Stimulated activated CD8-positive, alpha-beta memory T cell treated with anti-CD3 and anti-CD28 coated beads, Interleukin-15, amount 100 ng/mL, for 48 hours (primary cell): ENCODE measurements at regions not wholly inside any gene's neighbourhood (a gene's known extent, or its start where the extent isn't known, plus 50 kb on each side); places are given as distances from the start of the nearest gene placed in this dataset.

Experiments used
- DNase-seq, 2 donors: peaks; one replicate each; pipeline ENCODE4 v3.0.0-alpha.2; 2020; ENCODE audit warnings: low read depth in 2 of 2

- DNase-seq: no peak
Observed at GRCh38 chr15:31554261-31554660, 227.6 kb downstream of the KLF13 start.

DNA sequence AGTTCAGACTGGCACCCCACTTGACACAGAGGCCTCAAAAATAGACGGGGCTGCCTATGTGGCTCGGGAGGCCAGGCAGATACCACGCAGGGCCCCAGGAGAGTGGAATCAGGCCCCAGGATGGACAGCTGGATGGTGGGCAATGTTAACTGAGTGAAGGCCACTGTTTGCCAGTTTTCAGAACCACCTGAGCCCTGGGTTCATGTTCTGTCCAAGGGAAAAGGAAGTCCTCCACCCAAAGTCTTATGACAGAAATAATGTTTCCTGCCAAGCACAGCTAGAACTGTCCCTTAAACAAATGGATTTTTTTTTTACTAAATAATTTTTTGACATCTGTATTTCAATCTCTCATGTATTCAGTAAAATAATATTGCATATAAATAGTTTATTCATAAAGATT, 228.4 kb downstream of the KLF13 start:
- no peak for DNase-seq

- no peak for DNase-seq
Observed at GRCh38 chr15:31556494-31557150, 230.0 kb downstream of the KLF13 start.

- DNase-seq: no peak
Observed at GRCh38 chr15:31557899-31558298, 231.3 kb downstream of the KLF13 start.

- DNase-seq: no peak
Observed at GRCh38 chr15:31558840-31559239, 232.2 kb downstream of the KLF13 start.

GRCh38 chr15:31559786-31560185, 233.2 kb downstream of the KLF13 start:
- DNase-seq: no peak

DNA sequence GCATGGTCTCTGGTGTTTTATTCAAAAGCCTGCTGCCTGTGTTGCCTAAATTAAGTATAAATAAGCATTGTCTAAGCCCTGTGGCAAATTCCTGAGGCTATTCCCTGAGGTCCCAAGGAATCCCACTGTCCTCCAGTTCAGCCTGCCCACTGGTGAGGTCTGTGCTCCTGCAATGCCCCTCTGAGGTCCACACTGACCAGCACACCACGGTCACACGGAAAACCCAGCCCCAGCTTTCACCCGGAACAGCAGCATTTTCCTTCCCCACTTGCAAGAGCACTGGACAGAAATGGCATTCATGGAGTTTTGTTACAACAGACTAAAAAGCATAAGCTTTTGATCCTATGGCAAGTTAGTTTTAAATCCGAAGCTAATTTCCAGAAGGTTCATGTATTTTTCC, 234.0 kb downstream of the KLF13 start:
- DNase-seq: no peak

DNA sequence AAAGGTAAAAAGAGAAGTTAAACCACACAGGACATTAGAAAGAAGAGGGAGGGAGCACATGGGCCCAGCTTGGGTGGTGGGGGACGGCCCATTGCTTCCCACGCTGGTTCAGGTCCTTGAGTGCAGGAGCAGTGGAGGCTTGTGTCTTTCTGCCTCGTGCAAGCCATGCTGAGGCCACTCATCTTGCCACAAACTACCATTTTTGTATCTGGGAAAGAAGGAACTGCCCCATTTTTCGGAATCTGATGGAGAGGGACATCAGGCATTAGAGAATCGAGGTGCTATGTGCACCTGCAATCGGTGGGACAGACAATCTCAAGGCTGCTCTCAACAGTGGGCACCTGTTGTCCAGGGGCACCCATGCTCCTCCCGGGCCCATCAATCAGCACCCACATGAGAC, 234.5 kb downstream of the KLF13 start:
- DNase-seq: no peak

- DNase-seq: no peak
Observed at GRCh38 chr15:31563001-31563400, 236.4 kb downstream of the KLF13 start.

- DNase-seq: no peak
Observed at GRCh38 chr15:31563421-31563820, 236.8 kb downstream of the KLF13 start.

DNA sequence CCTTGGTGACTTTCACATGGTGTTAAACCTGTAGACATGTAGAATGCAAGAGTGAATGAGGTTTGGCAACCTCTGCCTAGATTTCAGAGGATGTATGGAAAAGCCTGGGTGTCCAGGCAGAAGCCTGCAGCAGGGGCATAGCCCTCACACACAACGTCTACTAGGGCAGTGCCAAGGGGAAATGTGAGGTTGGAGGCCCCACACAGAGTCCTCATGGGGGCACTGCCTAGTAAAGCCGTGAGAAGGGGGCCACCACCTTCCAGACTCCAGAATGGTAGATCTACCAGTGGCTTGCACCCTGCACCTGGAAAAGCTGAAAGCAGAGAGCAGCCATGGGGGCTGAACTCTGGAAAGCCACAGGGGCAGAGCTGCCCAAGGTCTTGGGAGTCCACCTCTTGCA, 241.2 kb downstream of the KLF13 start:
- DNase-seq: no peak

GRCh38 chr15:31569836-31570235, 243.2 kb downstream of the KLF13 start:
- no peak for DNase-seq

DNA sequence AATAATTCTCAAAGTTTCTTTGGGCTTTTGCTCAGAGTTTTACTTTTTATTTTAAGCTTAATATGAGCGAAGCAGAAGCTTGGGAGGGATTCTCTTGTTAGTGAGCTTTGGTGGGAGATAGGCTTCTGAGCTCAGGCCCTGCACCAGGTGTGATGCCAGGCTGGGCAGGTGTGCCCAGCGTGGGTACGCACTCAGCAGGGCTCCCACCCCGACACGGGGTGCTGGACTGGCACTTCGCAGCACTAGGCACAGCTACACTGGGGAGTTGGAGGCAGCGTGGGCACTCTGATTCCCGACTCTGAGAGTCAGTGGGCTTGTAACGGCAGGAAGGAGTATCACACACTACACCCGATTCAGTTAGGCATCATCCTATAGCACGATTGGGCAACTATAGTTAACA, 244.0 kb downstream of the KLF13 start:
- DNase-seq: no peak

DNA sequence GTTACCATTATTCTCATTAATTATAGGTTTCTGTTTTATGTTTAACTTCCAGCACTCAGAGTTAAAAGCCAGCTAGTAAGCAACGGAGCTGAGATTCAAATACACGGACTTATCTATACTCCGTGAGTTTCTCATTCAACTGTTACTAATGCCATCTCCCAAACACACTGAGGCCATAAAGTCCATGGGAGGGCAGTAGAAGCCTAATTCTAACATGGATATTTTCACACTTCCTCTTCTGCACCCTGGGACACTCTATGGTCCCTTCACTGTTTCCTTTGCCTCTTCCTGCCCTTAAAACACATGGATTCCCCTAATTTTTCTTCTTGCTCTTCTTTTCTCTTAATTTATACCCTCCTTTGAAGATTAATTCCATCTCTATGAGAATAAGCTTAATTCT, 245.0 kb downstream of the KLF13 start:
- DNase-seq: no peak

DNA sequence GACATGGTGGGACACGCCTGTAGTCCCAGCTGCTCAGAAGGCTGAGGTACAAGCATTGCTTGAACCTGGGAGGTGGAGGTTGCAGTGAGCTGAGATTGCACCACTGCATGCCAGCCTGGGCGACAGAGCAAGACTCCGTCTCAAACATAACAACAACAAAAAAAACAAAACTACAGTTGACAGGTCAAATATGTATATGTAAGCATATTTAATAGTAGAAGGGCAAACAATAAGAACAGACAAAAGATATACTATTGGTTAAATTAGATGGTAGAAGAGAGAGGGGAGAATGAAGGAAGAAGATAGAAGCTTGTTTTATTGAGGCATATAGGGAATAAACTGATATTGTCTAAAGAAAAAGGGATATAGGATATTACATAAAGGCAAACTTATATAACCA, 247.1 kb downstream of the KLF13 start:
- DNase-seq: no peak

DNA sequence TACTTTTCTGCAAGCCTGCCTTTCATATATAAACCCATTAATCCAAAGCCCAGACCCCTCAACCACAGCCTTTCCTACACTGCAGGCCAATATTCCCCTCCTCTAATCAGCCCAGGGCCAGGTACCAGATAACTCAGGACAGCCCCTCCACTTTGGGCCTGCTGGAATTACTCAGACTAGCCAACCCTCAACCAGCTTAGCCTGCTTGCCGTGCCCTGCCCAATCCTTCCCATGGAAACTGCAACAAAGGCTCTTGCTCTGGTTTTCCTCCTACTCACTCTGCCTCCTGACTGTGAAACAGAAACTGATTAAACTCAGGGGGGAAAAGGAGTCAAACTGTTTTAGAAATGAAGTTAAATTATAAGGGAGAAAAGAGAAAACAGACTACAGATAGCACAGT, 248.1 kb downstream of the KLF13 start:
- DNase-seq: no peak

- DNase-seq: no peak
Observed at GRCh38 chr15:31577108-31577507, 250.5 kb downstream of the KLF13 start.

DNA sequence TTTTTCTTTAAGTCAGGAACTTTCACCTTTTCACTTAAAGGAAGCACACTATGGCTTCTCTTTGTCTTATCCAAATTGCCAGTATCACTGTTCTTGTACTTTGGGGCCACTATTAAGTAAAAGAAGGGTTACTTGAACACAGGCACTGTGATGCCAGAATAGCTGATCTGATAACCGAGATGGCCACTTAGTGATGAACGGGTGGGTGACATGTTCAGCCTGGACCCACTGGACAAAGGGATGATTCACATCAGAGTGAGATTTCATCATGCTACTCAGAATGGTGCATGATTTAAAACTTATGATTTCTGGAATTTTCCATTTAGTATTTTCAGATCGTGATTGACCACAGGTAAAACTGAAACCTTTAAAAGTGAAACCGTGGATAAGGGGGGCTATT, 252.6 kb downstream of the KLF13 start:
- no peak for DNase-seq

DNA sequence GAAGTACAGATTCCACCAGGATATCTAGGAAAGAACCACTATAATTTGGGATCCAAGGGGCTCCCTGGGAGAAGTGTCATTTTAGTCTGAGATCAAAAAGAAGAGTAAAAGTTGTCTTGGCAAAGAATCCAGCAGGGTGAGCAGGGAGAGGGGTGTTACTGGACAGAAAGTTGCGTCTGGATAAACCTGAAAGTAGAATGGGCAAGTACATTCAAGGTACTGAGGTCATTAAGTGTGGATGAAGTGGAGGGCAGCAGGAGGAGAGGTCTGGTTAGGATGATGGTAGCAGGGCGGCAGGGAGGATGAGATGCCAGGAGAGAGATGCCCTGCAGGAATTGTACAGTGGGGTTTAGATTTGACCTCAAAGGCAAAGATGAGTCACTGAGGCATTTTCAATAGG, 253.3 kb downstream of the KLF13 start:
- DNase-seq: no peak

DNA sequence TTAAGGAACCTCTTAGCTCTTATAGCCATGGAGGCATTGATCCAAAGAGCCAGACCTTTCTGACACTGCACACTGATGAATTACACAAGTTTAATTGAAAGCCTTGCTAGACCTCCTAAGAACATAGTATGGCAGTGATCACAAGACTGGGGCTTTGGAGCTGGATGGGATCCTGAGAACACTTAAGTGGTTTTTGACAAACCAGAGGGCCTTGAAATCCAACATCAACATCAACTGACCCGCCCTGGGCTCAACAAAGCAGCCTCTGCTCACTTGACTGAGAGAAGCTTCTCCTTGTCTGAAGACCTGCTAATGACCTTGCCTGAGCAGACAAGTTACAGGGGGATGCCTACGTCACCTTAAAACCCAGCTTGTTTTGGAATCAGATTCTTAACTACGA, 257.6 kb downstream of the KLF13 start:
- no peak for DNase-seq

DNA sequence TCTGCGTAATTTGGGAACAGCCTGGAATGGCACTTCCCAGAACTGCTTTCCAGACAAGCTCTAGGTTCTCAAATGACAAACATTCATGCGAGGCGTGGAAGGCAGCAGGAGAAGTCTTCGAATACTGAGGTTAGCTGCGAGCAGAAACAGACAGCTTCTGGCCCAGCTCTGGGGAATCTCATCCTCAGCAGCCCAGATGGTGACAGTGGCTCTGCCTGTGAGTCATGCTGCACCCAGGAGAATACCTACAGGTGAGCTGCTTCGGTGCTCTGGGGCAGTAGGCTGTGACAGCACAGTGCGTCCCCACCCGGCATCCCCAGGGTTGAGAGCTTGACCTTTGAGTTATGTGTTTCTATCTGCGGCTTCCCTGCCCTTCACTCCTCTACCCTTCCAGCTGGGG, 258.6 kb downstream of the KLF13 start:
- no peak for DNase-seq

GRCh38 chr15:31586841-31587240, 260.2 kb downstream of the KLF13 start:
- DNase-seq: no peak

DNA sequence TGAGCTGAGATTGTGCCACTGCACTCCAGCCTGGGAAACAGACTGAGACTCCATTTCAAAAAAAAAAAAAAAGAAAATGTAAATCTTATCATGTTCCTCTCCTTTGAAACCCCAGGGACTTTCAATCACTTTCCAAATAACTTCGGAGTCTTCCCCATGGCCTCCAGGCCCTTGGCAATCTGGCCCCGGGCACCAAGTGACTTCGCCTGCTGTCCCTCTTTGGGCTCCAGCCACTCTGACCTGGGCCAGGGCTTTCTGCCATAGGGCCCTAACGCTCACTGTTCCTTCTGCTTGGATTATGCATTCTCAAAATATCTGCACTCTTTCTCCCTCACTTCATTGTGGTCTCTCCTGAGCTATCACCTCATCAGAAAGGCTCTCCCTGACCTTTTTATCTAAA, 260.9 kb downstream of the KLF13 start:
- DNase-seq: no peak

DNA sequence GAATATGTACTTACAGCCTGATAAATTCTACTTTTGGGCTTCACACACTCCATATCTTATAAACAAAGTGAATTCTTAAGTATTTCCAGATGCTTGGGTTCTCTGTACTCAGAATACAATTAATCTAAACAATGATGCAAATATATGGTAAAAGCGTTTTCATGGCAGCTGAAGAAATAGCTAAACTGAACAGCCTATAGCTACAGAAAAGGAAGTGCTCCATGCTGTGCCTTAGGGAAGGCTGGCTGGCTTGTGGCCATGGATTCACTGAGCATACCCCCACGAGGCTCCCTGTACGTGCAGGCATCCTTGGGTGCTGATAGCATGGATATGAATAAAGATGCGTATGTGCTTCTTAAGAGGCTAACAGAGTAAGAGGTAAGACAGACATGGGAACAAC, 264.0 kb downstream of the KLF13 start:
- DNase-seq: no peak

DNA sequence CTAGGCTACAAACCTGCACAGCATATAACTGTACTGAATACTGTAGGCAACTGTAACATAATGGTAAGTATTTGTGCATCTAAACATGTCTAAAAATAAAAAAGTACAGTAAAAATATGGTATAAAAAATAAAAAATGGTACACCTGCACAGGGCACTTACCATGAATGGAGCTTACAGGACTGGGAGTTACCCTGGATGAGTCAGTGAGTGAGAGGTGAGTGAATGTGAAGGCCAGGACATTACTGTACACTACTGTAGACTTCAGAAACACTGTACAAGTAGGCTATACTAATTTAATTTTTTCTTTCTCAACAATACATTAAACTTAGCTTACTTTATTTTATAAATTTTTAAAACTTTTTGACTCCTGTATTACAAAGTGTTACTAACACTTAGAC, 265.3 kb downstream of the KLF13 start:
- DNase-seq: no peak
